Activated CD4-positive, CD25-positive, alpha-beta regulatory T cell treated with anti-CD3 and anti-CD28 coated beads, Interleukin-2, amount 50 U/mL, for 72 hours (primary cell): ENCODE measurements at regions not wholly inside any gene's neighbourhood (a gene's known extent, or its start where the extent isn't known, plus 50 kb on each side); places are given as distances from the start of the nearest gene placed in this dataset.

ENCODE experiments used
- DNase-seq: peaks from one replicate; pipeline ENCODE4 v3.0.0; 2021

- DNase-seq, result no peak
Observed at GRCh38 chr19:13600802-13601201, 94.5 kb upstream of the CACNA1A start.

- DNase-seq, result no peak
Observed at GRCh38 chr19:13600091-13600490, 93.8 kb upstream of the CACNA1A start.

GRCh38 chr19:13599681-13600080 lies 93.4 kb upstream of the CACNA1A start:
- no peak for DNase-seq

GRCh38 chr19:13598098-13598497 lies 91.8 kb upstream of the CACNA1A start:
- no peak for DNase-seq

GRCh38 chr19:13597640-13598039 lies 91.4 kb upstream of the CACNA1A start:
- DNase-seq, result no peak

GRCh38 chr19:13588957-13589833 lies 82.9 kb upstream of the CACNA1A start:
- DNase-seq, result peak; percentile 90

GRCh38 chr19:13585512-13585911 lies 79.2 kb upstream of the CACNA1A start:
- DNase-seq, result no peak

GRCh38 chr19:13583753-13584152 lies 77.5 kb upstream of the CACNA1A start:
- DNase-seq, result no peak

GRCh38 chr19:13583114-13583513 lies 76.8 kb upstream of the CACNA1A start:
- no peak for DNase-seq

GRCh38 chr19:13581576-13581975 lies 75.3 kb upstream of the CACNA1A start:
- DNase-seq, result no peak

- no peak for DNase-seq
Observed at GRCh38 chr19:13579388-13580060, 73.2 kb upstream of the CACNA1A start.

- no peak for DNase-seq
Observed at GRCh38 chr19:13576726-13577125, 70.4 kb upstream of the CACNA1A start.

GRCh38 chr19:13574933-13575332 lies 68.7 kb upstream of the CACNA1A start:
- DNase-seq, result no peak

GRCh38 chr19:13573056-13573667 lies 66.9 kb upstream of the CACNA1A start:
- no peak for DNase-seq

GRCh38 chr19:13561461-13561860 lies 55.2 kb upstream of the CACNA1A start:
- no peak for DNase-seq

- DNase-seq, result no peak
Observed at GRCh38 chr19:13557756-13558398, 51.6 kb upstream of the CACNA1A start.

- no peak for DNase-seq
Observed at GRCh38 chr19:13556552-13556951, 50.3 kb upstream of the CACNA1A start.
